CD4-positive, alpha-beta T cell treated with Interleukin-17A for 1 hour (primary cell): ENCODE measurements at regions not wholly inside any gene's neighbourhood (a gene's known extent, or its start where the extent isn't known, plus 50 kb on each side); places are given as distances from the start of the nearest gene placed in this dataset.

Experiments used
- DNase-seq: peaks from one replicate; pipeline ENCODE4 v3.0.0-alpha.2; 2020

DNA sequence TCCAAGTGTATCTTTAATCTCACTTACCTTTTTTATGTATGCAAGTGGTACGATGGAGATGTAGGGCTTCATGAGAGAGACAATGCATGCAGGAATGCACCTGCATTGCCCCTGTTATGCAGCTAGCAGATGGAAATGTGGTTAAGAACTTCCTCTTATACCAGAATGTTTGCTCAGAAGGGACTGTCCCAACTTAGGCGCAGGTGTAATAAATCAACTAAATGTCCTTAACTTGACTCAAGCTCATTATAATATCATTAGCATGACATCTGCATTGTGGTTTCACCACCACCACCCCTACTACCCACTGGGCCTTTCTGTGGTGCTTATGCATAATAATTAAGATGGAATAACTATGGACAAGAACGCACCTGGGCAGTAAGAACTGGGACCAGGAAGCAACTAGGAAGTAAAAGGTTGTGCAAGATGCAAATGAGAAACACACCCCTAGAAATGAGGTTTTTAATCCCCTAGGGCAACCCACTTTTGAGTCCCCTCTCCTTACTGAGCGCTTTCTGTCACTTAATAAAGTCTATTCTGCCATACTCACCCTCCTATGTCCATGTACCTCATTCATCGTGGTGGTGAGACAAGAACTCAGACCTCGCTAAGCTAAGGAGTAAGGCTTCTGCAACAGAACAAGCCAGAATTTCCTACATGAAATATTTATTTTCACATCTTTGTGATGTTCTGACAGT is 1103.3 kb upstream of the B3GALT2 start:
- DNase-seq: peak; percentile 81

GRCh38 chr1:194288238-194288637 is 1101.8 kb upstream of the B3GALT2 start:
- no peak for DNase-seq

DNA sequence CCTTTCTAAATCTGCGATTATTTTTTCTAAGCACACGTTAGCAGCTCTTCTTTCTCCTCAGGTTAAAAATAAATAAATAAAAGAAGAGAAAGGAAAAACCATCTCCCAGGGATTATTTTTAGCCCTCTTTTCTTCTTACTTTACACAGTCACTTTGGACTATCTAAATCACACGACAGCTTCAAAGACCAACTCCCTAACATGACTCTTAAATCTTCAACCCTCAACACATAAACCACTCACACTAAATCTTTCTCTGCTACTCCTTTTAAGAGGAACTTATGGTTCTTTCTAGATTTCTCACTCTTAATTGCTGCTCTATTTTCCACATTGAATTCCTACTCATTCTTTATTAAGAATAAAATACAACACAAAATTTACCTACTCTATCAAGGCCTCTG is 1095.0 kb upstream of the B3GALT2 start:
- DNase-seq: no peak

- no peak for DNase-seq
These were observed 1094.0 kb upstream of the B3GALT2 start for GRCh38 chr1:194280463-194280862.

DNA sequence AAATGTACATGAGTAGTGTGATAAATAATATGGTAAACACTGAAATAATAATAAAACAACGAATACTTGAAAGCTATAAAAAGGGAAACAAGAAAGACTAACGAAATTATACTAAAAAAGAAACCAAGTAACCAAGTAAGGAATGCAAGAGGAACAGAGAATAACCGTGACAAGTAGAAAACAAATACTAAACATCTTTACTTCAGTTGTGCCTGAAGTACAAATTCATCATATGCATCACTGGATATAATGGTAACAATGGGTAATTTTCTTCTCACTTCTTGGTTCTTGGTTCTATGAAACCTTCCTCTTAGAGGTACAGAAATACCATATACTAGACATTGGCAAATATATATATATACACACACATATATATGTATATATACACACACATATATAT is 1093.6 kb upstream of the B3GALT2 start:
- no peak for DNase-seq

- DNase-seq: no peak
These were observed 1091.5 kb upstream of the B3GALT2 start for GRCh38 chr1:194277927-194278326.

DNA sequence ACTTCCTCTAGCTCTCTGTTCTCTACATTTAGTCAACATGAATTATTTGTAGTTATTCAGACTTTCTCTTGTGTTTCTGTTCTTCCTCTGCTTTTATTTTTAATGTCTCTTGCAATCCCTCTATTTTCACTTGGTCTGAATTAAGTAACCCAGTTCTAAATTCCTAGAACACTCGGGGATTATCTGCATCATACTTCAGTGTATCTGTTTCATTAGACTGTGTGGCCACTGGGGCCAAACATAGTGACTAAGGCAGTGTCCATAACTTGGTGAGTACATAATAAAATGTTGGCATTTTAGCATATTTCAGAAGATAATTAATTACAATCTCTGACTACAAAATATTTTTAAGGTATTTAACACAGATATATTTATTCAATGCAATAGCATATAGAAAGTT is 1087.2 kb upstream of the B3GALT2 start:
- no peak for DNase-seq

- no peak for DNase-seq
These were observed 1082.4 kb upstream of the B3GALT2 start for GRCh38 chr1:194268839-194269238.

DNA sequence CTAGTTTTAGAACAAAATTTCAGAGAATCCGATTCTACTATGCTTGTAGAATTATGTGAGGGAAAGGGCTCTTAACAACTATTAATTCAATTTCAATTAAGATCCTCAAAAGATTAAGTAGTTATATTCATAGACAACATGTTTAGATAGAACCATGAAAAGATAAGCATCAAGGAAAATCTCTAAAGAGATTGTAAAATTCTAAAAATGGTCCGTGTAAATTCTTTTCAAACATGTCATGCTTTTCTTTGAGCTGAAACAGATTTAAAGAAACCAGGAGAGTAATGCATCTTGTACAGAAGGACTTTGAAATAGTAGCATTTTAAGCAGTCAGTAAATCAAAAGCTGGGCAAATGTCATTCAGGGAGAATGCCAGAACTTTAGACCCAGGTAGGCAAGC is 1080.6 kb upstream of the B3GALT2 start:
- no peak for DNase-seq

- DNase-seq: no peak
These were observed 1069.6 kb upstream of the B3GALT2 start for GRCh38 chr1:194256010-194256409.

DNA sequence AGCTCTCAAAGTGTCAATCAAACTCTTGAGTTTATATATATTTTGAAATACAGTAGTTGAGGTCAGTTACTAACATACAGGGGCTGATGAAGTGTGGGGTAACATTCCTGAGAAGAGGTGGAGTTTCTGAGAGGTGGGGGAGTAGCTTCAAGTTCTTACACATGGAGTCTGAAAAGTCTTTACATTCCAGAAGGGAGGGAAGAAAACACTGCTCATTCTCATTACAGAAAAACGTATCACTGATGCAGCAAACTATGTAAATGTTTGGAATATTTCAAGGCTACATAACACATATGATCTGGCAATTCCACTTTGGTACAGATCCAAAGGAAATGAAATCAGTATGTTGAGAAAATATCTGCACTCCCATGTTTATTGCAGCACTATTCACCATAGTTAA is 1065.8 kb upstream of the B3GALT2 start:
- DNase-seq: no peak

DNA sequence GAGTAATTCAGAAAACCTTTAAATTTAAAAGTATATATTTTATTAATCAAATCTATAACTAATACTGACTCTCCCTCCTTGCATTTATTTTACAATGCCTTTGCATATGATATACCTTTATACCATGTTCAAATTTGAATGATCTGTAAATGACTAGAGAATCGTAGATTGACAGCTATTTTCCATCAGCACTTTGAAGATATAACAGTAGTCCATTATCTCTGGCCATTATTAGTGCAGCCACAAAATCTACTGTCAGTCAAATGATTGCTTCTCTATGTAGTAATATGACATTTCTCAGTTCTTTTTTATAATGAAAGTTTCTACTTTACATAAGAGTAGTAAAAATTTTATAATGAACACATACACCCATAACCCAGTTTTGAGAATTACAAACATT is 1054.8 kb upstream of the B3GALT2 start:
- no peak for DNase-seq

GRCh38 chr1:194233069-194233468 is 1046.7 kb upstream of the B3GALT2 start:
- DNase-seq: no peak

GRCh38 chr1:194230351-194231144 is 1044.1 kb upstream of the B3GALT2 start:
- DNase-seq: no peak

GRCh38 chr1:194228427-194228826 is 1042.0 kb upstream of the B3GALT2 start:
- DNase-seq: no peak

DNA sequence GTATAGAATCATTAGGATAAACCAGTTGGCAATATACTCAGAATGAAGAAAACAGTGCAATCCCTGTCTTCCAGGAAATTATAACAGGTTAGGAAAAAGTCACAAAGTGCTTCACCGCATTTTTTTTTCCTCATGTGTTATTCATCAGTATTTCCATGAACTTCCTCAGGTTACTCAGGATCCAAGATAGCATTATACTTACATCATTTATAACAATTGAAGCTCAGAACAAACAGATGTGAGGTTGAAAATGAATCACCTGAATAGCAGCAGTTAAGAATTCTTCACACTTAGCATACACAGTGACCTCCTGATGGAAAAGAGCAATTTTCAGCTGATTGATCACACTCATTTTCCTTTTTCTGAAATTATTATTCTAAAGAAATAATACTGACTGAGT is 1040.7 kb upstream of the B3GALT2 start:
- DNase-seq: no peak

- peak; percentile 25 for DNase-seq
These were observed 1039.4 kb upstream of the B3GALT2 start for GRCh38 chr1:194225821-194226220.

GRCh38 chr1:194223596-194223995 is 1037.2 kb upstream of the B3GALT2 start:
- no peak for DNase-seq

DNA sequence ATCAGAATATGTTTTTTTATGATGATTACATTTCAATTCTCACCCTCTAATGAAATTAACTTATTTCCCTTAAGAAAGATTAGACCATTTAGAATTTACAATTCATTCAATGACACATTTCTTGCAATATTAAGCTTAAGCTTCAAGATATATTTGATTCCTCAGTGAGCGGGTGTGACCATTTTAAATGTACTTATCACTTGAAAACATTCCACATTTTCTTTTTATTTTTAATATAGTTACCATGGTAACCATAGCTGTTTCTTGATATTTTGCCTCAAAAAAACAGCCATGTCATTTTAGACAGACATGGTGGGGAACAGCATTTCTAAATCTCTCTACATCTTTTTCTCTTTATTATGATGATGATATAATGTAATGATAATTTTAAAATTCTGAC is 1029.0 kb upstream of the B3GALT2 start:
- no peak for DNase-seq

DNA sequence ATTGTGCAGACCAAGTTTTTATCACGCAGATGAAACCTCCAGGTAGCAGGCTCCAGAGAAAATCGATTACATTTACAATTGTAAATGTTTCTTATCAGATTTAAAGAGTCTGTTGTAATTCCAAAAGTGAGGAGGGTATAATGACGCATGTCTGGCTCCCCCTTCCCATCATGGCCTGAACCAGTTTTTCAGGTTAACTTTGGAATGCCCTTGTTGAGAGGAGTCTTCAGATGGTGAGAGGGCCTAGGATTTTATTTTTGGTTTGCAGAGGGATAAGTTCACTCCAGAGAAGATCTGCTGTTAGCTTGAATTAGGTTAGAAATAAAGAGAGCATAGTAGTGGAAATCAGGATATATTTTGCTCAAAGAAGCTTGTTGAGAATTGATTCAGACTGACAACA is 1028.3 kb upstream of the B3GALT2 start:
- DNase-seq: no peak

DNA sequence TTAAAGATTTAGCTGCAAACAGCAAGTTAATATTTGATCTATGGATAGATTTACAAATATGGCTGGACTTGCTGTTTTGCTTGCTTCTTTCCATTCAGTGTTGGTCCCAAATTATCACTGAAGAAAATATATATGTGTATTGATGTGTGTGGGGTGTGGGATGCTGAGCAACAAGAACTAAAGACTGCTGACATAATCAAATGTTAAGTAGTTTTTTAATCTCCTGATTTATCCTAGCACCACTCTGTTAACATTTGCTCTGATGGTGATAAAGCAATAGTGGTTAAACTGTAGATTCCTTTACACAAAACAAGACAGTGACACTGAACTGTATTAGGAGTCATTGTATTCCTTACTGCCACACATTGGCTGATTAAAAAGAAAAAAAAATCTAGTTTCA is 1023.5 kb upstream of the B3GALT2 start:
- no peak for DNase-seq

DNA sequence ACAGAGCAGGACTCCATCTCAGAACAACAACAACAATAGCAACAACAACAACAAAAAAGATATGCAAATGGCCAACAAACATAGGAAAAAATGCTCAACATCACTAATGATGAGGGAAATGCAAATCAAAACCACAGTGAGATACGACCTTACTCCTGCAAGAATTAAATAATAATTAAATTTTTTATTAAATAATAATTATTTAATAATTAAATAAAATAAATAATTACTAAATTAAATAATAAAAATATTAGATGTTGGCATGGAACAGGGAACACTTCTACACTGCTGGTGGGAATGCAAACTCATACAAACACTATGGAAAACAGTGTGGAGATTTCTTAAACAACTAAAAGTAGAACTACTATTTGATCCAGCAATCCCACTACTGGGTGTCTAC is 1022.3 kb upstream of the B3GALT2 start:
- DNase-seq: no peak

DNA sequence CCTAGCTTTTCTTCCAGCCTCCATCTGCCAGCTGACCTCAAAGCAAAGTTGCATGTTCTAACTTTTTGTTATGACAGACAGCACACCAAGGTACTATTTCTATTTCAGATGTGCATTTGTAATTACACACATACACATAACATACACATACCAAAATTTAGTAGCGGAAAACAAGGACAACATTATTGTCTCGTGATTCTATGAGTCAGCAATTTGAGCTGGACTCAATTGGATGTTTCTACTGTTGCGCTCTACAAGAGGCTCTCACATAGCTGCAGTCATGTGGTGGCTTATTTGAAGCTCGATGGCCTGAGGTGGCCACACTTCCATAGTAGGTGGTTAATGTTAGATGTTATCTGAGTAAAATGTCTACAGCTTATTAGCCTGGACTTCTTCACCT is 1010.1 kb upstream of the B3GALT2 start:
- DNase-seq: no peak

DNA sequence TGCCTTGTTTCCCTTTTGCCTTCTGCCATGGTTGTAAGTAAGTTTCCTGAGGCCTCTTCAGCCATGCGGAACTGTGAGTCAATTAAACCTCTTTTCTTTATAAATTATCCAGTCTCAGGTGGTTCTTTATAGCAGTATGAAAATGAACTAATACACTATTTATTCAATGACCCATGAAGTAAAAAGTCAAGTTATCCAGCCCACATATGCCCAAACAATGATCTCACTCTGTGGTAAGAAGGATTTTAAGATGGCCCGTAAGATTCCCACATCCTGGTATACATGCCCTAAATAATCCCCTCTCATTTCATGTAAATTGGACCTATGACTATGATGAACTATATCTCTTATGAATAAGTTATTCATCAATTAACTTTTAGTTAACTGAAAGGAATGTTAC is 1008.3 kb upstream of the B3GALT2 start:
- DNase-seq: no peak

- no peak for DNase-seq
These were observed 998.6 kb upstream of the B3GALT2 start for GRCh38 chr1:194184974-194185373.
